SK-N-SH treated with all-trans-retinoic acid at 6 μM for 48 hours (cell line): ENCODE measurements at regions not wholly inside any gene's neighbourhood (a gene's known extent, or its start where the extent isn't known, plus 50 kb on each side); places are given as distances from the start of the nearest gene placed in this dataset.

Experiments used
- ARNTL ChIP-seq: fragments of 450-650 bp; formaldehyde crosslinking; IDR thresholded peaks from 2 replicates; pipeline ENCODE4 v1.5.0; 2020; ENCODE audit warnings: low read depth, mild to moderate bottlenecking, moderate library complexity, borderline replicate concordance
- GLIS3 ChIP-seq: fragments of 250-450 bp; sonication (Bioruptor Pico); IDR thresholded peaks from 2 replicates; pipeline ENCODE4 v1.5.0; 2020; ENCODE audit warnings: mild to moderate bottlenecking, moderate library complexity
- ISL1 ChIP-seq: fragments of 250-450 bp; sonication (Bioruptor Pico); IDR thresholded peaks from 2 replicates; pipeline ENCODE4 v2.1.2; 2022; ENCODE audit warnings: mild to moderate bottlenecking, moderate library complexity
- SNAI2 ChIP-seq: fragments of 250-450 bp; sonication (Bioruptor Pico); IDR thresholded peaks from 2 replicates; pipeline ENCODE4 v1.5.0; 2020; ENCODE audit warnings: mild to moderate bottlenecking, moderate library complexity
- TSHZ2 ChIP-seq: fragments of 250-450 bp; sonication (Bioruptor Pico); IDR thresholded peaks from 2 replicates; pipeline ENCODE4 v1.5.0; 2020; ENCODE audit warnings: mild to moderate bottlenecking, moderate library complexity
- ZFP3 ChIP-seq: fragments of 250-450 bp; sonication (Bioruptor Pico); IDR thresholded peaks from 2 replicates; pipeline ENCODE4 v1.5.0; 2020; ENCODE audit warnings: mild to moderate bottlenecking, moderate library complexity
- TF ChIP-seq, protein P1 (sequence below): fragments of 250-450 bp; sonication (Bioruptor Pico); IDR thresholded peaks from 2 replicates; pipeline ENCODE4 v1.8.0; 2020; ENCODE audit warnings: mild to moderate bottlenecking, moderate library complexity, borderline replicate concordance

- TF ChIP-seq GLIS3 (CRISPR knock-in tag), result no peak
- no peak for TF ChIP-seq TSHZ2 (CRISPR knock-in tag)
- no peak for TF ChIP-seq SNAI2
- no peak for TF ChIP-seq ARNTL
- TF ChIP-seq ZFP3 (CRISPR knock-in tag), result no peak
- TF ChIP-seq, protein P1, sequence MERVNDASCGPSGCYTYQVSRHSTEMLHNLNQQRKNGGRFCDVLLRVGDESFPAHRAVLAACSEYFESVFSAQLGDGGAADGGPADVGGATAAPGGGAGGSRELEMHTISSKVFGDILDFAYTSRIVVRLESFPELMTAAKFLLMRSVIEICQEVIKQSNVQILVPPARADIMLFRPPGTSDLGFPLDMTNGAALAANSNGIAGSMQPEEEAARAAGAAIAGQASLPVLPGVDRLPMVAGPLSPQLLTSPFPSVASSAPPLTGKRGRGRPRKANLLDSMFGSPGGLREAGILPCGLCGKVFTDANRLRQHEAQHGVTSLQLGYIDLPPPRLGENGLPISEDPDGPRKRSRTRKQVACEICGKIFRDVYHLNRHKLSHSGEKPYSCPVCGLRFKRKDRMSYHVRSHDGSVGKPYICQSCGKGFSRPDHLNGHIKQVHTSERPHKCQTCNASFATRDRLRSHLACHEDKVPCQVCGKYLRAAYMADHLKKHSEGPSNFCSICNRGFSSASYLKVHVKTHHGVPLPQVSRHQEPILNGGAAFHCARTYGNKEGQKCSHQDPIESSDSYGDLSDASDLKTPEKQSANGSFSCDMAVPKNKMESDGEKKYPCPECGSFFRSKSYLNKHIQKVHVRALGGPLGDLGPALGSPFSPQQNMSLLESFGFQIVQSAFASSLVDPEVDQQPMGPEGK (CRISPR knock-in tag), result no peak
- TF ChIP-seq ISL1, result no peak
These were observed 248.1 kb upstream of the RAB4A start for GRCh38 chr1:229022595-229023333.
